CD14-positive monocyte (primary cell): ENCODE measurements at regions not wholly inside any gene's neighbourhood (a gene's known extent, or its start where the extent isn't known, plus 50 kb on each side); places are given as distances from the start of the nearest gene placed in this dataset.

Experiments used
- DNase-seq, 3 donors: peaks; one replicate each; pipeline ENCODE4 v3.0.0-alpha.2; 2011 to 2022
- H2AFZ ChIP-seq: 2 replicates; pipeline ENCODE4 v1.6.0; 2012; ENCODE audit warnings: mild to moderate bottlenecking, low read depth, low read length, inconsistent platforms; ENCODE audit not compliant: insufficient read depth, poor library complexity, severe bottlenecking
- H3K27ac ChIP-seq, 2 donors: 1 replicate in 1 of 2; 2 replicates in 1 of 2; pipeline ENCODE4 v1.5.1; 2012 to 2013; ENCODE audit warnings: low read length in 2 of 2, control low read depth in 1 of 2, inconsistent platforms in 1 of 2, low read depth in 1 of 2, mild to moderate bottlenecking in 1 of 2
- H3K27me3 ChIP-seq, 2 donors: one replicate each; pipeline versions ENCODE4 v1.6.0 to v1.6.1; 2011 to 2013; ENCODE audit warnings: low read length in 2 of 2; ENCODE audit not compliant: control insufficient read depth in 2 of 2, insufficient read depth in 2 of 2
- H3K36me3 ChIP-seq, 2 donors: replicated peaks in 1 of 2; 1 replicate in 1 of 2; 2 replicates in 1 of 2; pipeline versions ENCODE4 v1.5.1 to v1.6.1; 2012 to 2013; ENCODE audit warnings: low read length in 2 of 2, control low read depth in 1 of 2, inconsistent platforms in 1 of 2, mild to moderate bottlenecking in 1 of 2; ENCODE audit not compliant: insufficient read depth in 2 of 2, control insufficient read depth in 1 of 2
- H3K4me1 ChIP-seq, 2 donors: 1 replicate in 1 of 2; 2 replicates in 1 of 2; pipeline versions ENCODE4 v1.5.1 to v1.6.1; 2012 to 2013; ENCODE audit warnings: low read length in 2 of 2, control low read depth in 1 of 2, inconsistent platforms in 1 of 2, mild to moderate bottlenecking in 1 of 2, moderate library complexity in 1 of 2; ENCODE audit not compliant: insufficient read depth in 2 of 2, control insufficient read depth in 1 of 2
- H3K4me2 ChIP-seq: replicated peaks from 2 replicates; pipeline ENCODE3; 2012; ENCODE audit warnings: low read length, moderate library complexity, mild to moderate bottlenecking; ENCODE audit not compliant: poor library complexity, severe bottlenecking; ENCODE audit errors: extremely low read depth
- H3K4me3 ChIP-seq, 3 experiments: fragments of 200-600 bp in 1 of 3; sonication (generic) in 1 of 3; replicated peaks in 1 of 3; 1 replicate in 2 of 3; 2 replicates in 1 of 3; pipeline ENCODE4 v1.5.1; 2011 to 2013; ENCODE audit warnings: low read length in 3 of 3, mild to moderate bottlenecking in 3 of 3, control low read depth in 2 of 3, low read depth in 2 of 3, inconsistent platforms in 1 of 3, moderate library complexity in 1 of 3
- H3K79me2 ChIP-seq: 2 replicates; pipeline ENCODE4 v1.6.0; 2012; ENCODE audit warnings: mild to moderate bottlenecking, control low read depth, inconsistent platforms, low read length, moderate library complexity; ENCODE audit not compliant: insufficient read depth
- H3K9ac ChIP-seq: 2 replicates; pipeline ENCODE4 v1.6.0; 2017; ENCODE audit warnings: low read length, mild to moderate bottlenecking; ENCODE audit not compliant: insufficient read depth, poor library complexity, severe bottlenecking
- H3K9me3 ChIP-seq, 2 donors: replicated peaks in 1 of 2; 1 replicate in 1 of 2; 2 replicates in 1 of 2; pipeline versions ENCODE4 v1.5.1 to v1.6.1; 2012 to 2013; ENCODE audit warnings: low read length in 2 of 2, control low read depth in 1 of 2; ENCODE audit not compliant: control insufficient read depth in 1 of 2, insufficient read depth in 1 of 2
- H4K20me1 ChIP-seq: 2 replicates; pipeline ENCODE4 v1.6.0; 2012; ENCODE audit warnings: mild to moderate bottlenecking, low read length, control low read depth, moderate library complexity; ENCODE audit not compliant: insufficient read depth
- H3K27ac Mint-ChIP-seq, 7 donors: one replicate each; pipeline ENCODE4 v1.8.0; 2020; ENCODE audit warnings: mild to moderate bottlenecking in 7 of 7, mixed read lengths in 7 of 7, moderate library complexity in 6 of 7, inconsistent platforms in 2 of 7
- H3K27me3 Mint-ChIP-seq, 3 donors: one replicate each; pipeline ENCODE4 v1.8.0; 2021 to 2022; ENCODE audit warnings: low read depth in 3 of 3, mild to moderate bottlenecking in 3 of 3, mixed read lengths in 3 of 3, moderate library complexity in 3 of 3, inconsistent platforms in 1 of 3
- H3K36me3 Mint-ChIP-seq, 2 donors: one replicate each; pipeline ENCODE4 v1.8.0; 2020; ENCODE audit warnings: mixed read lengths in 2 of 2, inconsistent platforms in 1 of 2, mild to moderate bottlenecking in 1 of 2
- H3K4me1 Mint-ChIP-seq: one replicate; pipeline ENCODE4 v1.8.0; 2020; ENCODE audit warnings: mild to moderate bottlenecking, mixed read lengths
- H3K4me3 Mint-ChIP-seq, 2 donors: one replicate each; pipeline ENCODE4 v1.8.0; 2020; ENCODE audit warnings: mild to moderate bottlenecking in 2 of 2, mixed read lengths in 2 of 2, moderate library complexity in 1 of 2
- H3K9me3 Mint-ChIP-seq, 7 donors: one replicate each; pipeline ENCODE4 v1.8.0; 2020 to 2022; ENCODE audit warnings: mixed read lengths in 7 of 7, mild to moderate bottlenecking in 6 of 7, moderate library complexity in 6 of 7, inconsistent platforms in 2 of 7
- CTCF ChIP-seq: fragments of 200-600 bp; IDR thresholded peaks from one replicate; pipeline ENCODE4 v1.8.0; 2022; ENCODE audit warnings: antibody characterized with exemption, mild to moderate bottlenecking
- WGBS: methylation state at CpG from one replicate; pipeline ENCODE4 v1.1.5; 2013; ENCODE audit warnings: missing lambda C conversion rate; ENCODE audit not compliant: insufficient coverage; 5-methylcytosine and 5-hydroxymethylcytosine counted together
- intact Hi-C, 2 donors: fragments of 100-400 bp; cut with micrococcal nuclease; formaldehyde crosslinking; loops; one replicate each; pipeline versions ENCODE4 v1.15.0 to v1.15.1; 2023

- H3K36me3 Mint-ChIP-seq, result no peaks in the 10 kb centered on the region
- no peak overlapping the region for H3K4me3 ChIP-seq
- no peaks in the 10 kb centered on the region for H3K4me1 Mint-ChIP-seq
- DNase-seq, result no peak
- no CpG with 5 or more reads among the region's 3 CpGs for WGBS
- no peak overlapping the region for H3K27ac Mint-ChIP-seq
- no peaks in the 10 kb centered on the region for H3K27me3 ChIP-seq
- H3K4me1 ChIP-seq, result no peaks in the 10 kb centered on the region
- H3K27ac ChIP-seq, result no peak overlapping the region
- H3K36me3 ChIP-seq, result no peaks in the 10 kb centered on the region
- H3K4me2 ChIP-seq, result no peak overlapping the region
- no peak overlapping the region for H2AFZ ChIP-seq
- TF ChIP-seq CTCF, result no peak
- peaks cover 6 to 9% of the 10 kb centered on the region in 2 donors for H3K9me3 ChIP-seq
- no peak overlapping the region for H3K9ac ChIP-seq
- peaks cover 0 to 24% (median 8%) of the 10 kb centered on the region in 7 donors for H3K9me3 Mint-ChIP-seq
- no peaks in the 10 kb centered on the region for H4K20me1 ChIP-seq
- H3K27me3 Mint-ChIP-seq, result peaks cover 0 to 2% (median 0%) of the 10 kb centered on the region in 3 donors
- no peak overlapping the region for H3K4me3 Mint-ChIP-seq
- no peaks in the 10 kb centered on the region for H3K79me2 ChIP-seq
- intact Hi-C loops, result no loop called here
These were observed 415.5 kb upstream of the CHRM2 start for GRCh38 chr7:136452949-136453348.

- Histone ChIP-seq H3K27me3 (no peaks in the 10 kb centered on the region), H4K20me1 (no peaks in the 10 kb centered on the region), H3K79me2 (no peaks in the 10 kb centered on the region), H2AFZ (no peak overlapping the region), H3K4me3 (no peak overlapping the region), H3K27ac (no peak overlapping the region), H3K36me3 (no peaks in the 10 kb centered on the region), H3K4me1 (no peaks in the 10 kb centered on the region), H3K9me3 (no peaks in the 10 kb centered on the region), H3K4me2 (no peak overlapping the region), H3K9ac (no peak overlapping the region)
- H3K27me3 Mint-ChIP-seq, result peaks cover 0 to 2% (median 0%) of the 10 kb centered on the region in 3 donors
- DNase-seq, result no peak
- H3K36me3 Mint-ChIP-seq, result no peaks in the 10 kb centered on the region
- intact Hi-C loops, result no loop called here
- no peak for TF ChIP-seq CTCF
- no peak overlapping the region for H3K27ac Mint-ChIP-seq
- H3K4me1 Mint-ChIP-seq, result no peaks in the 10 kb centered on the region
- peaks cover 0 to 12% (median 3%) of the 10 kb centered on the region in 7 donors for H3K9me3 Mint-ChIP-seq
- no peak overlapping the region for H3K4me3 Mint-ChIP-seq
These were observed 421.7 kb upstream of the CHRM2 start for GRCh38 chr7:136446751-136447150.
